ENCODE measurements at regions not wholly inside any gene's neighbourhood (a gene's known extent, or its start where the extent isn't known, plus 50 kb on each side); places are given as distances from the start of the nearest gene placed in this dataset.

DNA sequence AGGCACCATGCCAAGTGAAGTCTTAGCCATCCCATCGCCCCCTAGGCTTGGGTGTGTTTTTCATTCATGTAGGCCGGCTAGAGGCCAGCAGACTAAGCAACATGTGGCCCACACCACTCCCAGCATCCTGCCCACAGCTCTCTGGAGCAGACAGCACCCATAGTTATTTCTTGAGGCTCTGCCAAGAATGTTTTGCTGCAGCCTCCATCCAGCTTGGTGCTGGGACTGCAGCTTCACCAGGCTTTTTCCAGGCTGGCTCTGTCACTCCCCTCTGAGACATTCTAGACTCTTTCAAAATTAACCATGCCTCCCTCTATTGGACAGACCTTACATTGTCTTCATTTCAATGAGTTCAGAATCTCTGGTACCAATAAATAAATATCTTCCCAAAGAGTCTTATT, 104.2 kb downstream of the DUSP10 start:
- Histone ChIP-seq H3K27ac (ENCODE audit: insufficient read depth, low read length) (no peak overlapping the region), H3K9ac (ENCODE audit: insufficient read depth, low read length) (no peak overlapping the region), H3K27me3 (ENCODE audit: control insufficient read depth, insufficient read depth, low read length) (no peaks in the 10 kb centered on the region), H3K4me3 (replicated peaks in 1 of 4; ENCODE audit: control extremely low read depth in 1 of 4, insufficient read depth in 1 of 4, low read depth in 3 of 4, low read length in 4 of 4) (no peak overlapping the region), H3K9me3 (ENCODE audit: control insufficient read depth, insufficient read depth, low read depth, low read length) (no peaks in the 10 kb centered on the region), H4K20me1 (ENCODE audit: control insufficient read depth, extremely low read depth, insufficient read depth, low read length) (no peaks in the 10 kb centered on the region), H3K4me1 (ENCODE audit: control insufficient read depth, extremely low read depth, insufficient read depth, low read length) (no peaks in the 10 kb centered on the region), H3K79me2 (ENCODE audit: control insufficient read depth, insufficient read depth, low read length) (no peaks in the 10 kb centered on the region), H3K36me3 (ENCODE audit: control insufficient read depth, insufficient read depth, low read length) (no peaks in the 10 kb centered on the region), H3K4me2 (ENCODE audit: extremely low read depth, insufficient read depth, low read length) (no peak overlapping the region), H2AFZ (ENCODE audit: low read length) (no peak overlapping the region)
- peak; percentile 27 to 42 for DNase-seq (ENCODE audit: low read depth in 2 of 2)
- TF ChIP-seq, protein P1, sequence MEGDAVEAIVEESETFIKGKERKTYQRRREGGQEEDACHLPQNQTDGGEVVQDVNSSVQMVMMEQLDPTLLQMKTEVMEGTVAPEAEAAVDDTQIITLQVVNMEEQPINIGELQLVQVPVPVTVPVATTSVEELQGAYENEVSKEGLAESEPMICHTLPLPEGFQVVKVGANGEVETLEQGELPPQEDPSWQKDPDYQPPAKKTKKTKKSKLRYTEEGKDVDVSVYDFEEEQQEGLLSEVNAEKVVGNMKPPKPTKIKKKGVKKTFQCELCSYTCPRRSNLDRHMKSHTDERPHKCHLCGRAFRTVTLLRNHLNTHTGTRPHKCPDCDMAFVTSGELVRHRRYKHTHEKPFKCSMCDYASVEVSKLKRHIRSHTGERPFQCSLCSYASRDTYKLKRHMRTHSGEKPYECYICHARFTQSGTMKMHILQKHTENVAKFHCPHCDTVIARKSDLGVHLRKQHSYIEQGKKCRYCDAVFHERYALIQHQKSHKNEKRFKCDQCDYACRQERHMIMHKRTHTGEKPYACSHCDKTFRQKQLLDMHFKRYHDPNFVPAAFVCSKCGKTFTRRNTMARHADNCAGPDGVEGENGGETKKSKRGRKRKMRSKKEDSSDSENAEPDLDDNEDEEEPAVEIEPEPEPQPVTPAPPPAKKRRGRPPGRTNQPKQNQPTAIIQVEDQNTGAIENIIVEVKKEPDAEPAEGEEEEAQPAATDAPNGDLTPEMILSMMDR (conservative IDR thresholded peaks at IDR 0.05 in 1 of 2, IDR thresholded peaks at IDR 0.05 in 1 of 2; ENCODE audit: low read depth in 1 of 2, low read length in 2 of 2), result no peak
- no peak for TF ChIP-seq EZH2 (IDR thresholded peaks at IDR 0.05; ENCODE audit: low read length, missing control alignments)

GRCh38 chr1:221638595-221638994, 103.3 kb downstream of the DUSP10 start:
- no peaks in the 10 kb centered on the region for H3K36me3 ChIP-seq (ENCODE audit: control insufficient read depth, insufficient read depth, low read length)
- no peak overlapping the region for H3K27ac ChIP-seq (ENCODE audit: insufficient read depth, low read length)
- no peak for DNase-seq (ENCODE audit: low read depth in 2 of 2)
- TF ChIP-seq, protein P1 (conservative IDR thresholded peaks at IDR 0.05 in 1 of 2, IDR thresholded peaks at IDR 0.05 in 1 of 2; ENCODE audit: low read depth in 1 of 2, low read length in 2 of 2), result no peak
- no peak for TF ChIP-seq EZH2 (IDR thresholded peaks at IDR 0.05; ENCODE audit: low read length, missing control alignments)
- H3K9me3 ChIP-seq (ENCODE audit: control insufficient read depth, insufficient read depth, low read depth, low read length), result no peaks in the 10 kb centered on the region
- no peaks in the 10 kb centered on the region for H4K20me1 ChIP-seq (ENCODE audit: control insufficient read depth, extremely low read depth, insufficient read depth, low read length)
- no peaks in the 10 kb centered on the region for H3K27me3 ChIP-seq (ENCODE audit: control insufficient read depth, insufficient read depth, low read length)
- H3K4me3 ChIP-seq (replicated peaks in 1 of 4; ENCODE audit: control extremely low read depth in 1 of 4, insufficient read depth in 1 of 4, low read depth in 3 of 4, low read length in 4 of 4), result no peak overlapping the region
- no peaks in the 10 kb centered on the region for H3K79me2 ChIP-seq (ENCODE audit: control insufficient read depth, insufficient read depth, low read length)
- H2AFZ ChIP-seq (ENCODE audit: low read length), result no peak overlapping the region
- no peak overlapping the region for H3K4me2 ChIP-seq (ENCODE audit: extremely low read depth, insufficient read depth, low read length)
- no peaks in the 10 kb centered on the region for H3K4me1 ChIP-seq (ENCODE audit: control insufficient read depth, extremely low read depth, insufficient read depth, low read length)
- H3K9ac ChIP-seq (ENCODE audit: insufficient read depth, low read length), result no peak overlapping the region

DNA sequence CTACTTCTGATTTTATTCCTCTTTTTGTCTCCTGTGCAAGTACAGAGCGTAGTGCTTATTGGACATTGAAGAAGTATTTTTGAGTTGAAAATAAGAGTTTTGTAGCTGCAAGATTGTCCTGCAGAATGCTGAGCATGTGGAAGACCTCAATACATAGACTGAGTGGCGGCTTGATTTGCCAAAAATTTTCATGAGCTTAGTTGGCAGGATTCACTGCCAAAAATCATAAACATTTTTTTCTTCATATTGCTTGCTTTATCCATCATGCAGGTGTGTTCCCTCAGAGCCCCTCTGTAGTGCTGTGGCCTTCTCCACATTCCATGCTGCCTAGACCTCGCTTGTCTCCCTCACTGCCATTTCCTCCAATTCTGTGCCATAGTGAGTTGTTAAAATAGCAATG, 100.1 kb downstream of the DUSP10 start:
- Histone ChIP-seq H3K9me3 (ENCODE audit: control insufficient read depth, insufficient read depth, low read depth, low read length) (no peaks in the 10 kb centered on the region), H3K9ac (ENCODE audit: insufficient read depth, low read length) (no peak overlapping the region), H3K79me2 (ENCODE audit: control insufficient read depth, insufficient read depth, low read length) (no peaks in the 10 kb centered on the region), H3K4me3 (replicated peaks in 1 of 4; ENCODE audit: control extremely low read depth in 1 of 4, insufficient read depth in 1 of 4, low read depth in 3 of 4, low read length in 4 of 4) (no peak overlapping the region), H2AFZ (ENCODE audit: low read length) (no peak overlapping the region), H4K20me1 (ENCODE audit: control insufficient read depth, extremely low read depth, insufficient read depth, low read length) (no peaks in the 10 kb centered on the region), H3K4me1 (ENCODE audit: control insufficient read depth, extremely low read depth, insufficient read depth, low read length) (no peaks in the 10 kb centered on the region), H3K27ac (ENCODE audit: insufficient read depth, low read length) (no peak overlapping the region), H3K27me3 (ENCODE audit: control insufficient read depth, insufficient read depth, low read length) (no peaks in the 10 kb centered on the region), H3K36me3 (ENCODE audit: control insufficient read depth, insufficient read depth, low read length) (no peaks in the 10 kb centered on the region), H3K4me2 (ENCODE audit: extremely low read depth, insufficient read depth, low read length) (no peak overlapping the region)
- peak in 1 of 2 donors; percentile 23 for DNase-seq (ENCODE audit: low read depth in 2 of 2)
- TF ChIP-seq EZH2 (IDR thresholded peaks at IDR 0.05; ENCODE audit: low read length, missing control alignments), result no peak
- TF ChIP-seq, protein P1 (conservative IDR thresholded peaks at IDR 0.05 in 1 of 2, IDR thresholded peaks at IDR 0.05 in 1 of 2; ENCODE audit: low read depth in 1 of 2, low read length in 2 of 2), result no peak
